Upper lobe of right lung (tissue), 1 donor: ENCODE measurements at regions not wholly inside any gene's neighbourhood (a gene's known extent, or its start where the extent isn't known, plus 50 kb on each side); places are given as distances from the start of the nearest gene placed in this dataset.

ENCODE experiments used
- ATAC-seq: fragments of 200-7000 bp; cut with Tn5 transposase; one replicate; pipeline ENCODE4 v1.9.1; 2020; ENCODE audit warnings: mild to moderate bottlenecking, moderate library complexity
- DNase-seq: peaks from one replicate; pipeline ENCODE4 v3.0.0-alpha.2; 2020
- H3K27ac ChIP-seq: fragments of 200-600 bp; one replicate; pipeline ENCODE4 v1.8.0; 2022
- H3K27me3 ChIP-seq: fragments of 200-600 bp; one replicate; pipeline ENCODE4 v1.8.0; 2022; ENCODE audit warnings: mild to moderate bottlenecking
- H3K36me3 ChIP-seq: fragments of 200-600 bp; one replicate; pipeline ENCODE4 v1.8.0; 2022
- H3K4me1 ChIP-seq: fragments of 200-600 bp; one replicate; pipeline ENCODE4 v1.8.0; 2022
- H3K4me3 ChIP-seq: fragments of 200-600 bp; one replicate; pipeline ENCODE4 v1.8.0; 2022; ENCODE audit warnings: mild to moderate bottlenecking
- H3K9me3 ChIP-seq: fragments of 200-600 bp; one replicate; pipeline ENCODE4 v1.8.0; 2022
- CTCF ChIP-seq: fragments of 200-600 bp; IDR thresholded peaks from one replicate; pipeline ENCODE4 v1.8.0; 2022; ENCODE audit warnings: antibody characterized with exemption
- intact Hi-C: fragments of 100-400 bp; cut with DNase I; formaldehyde crosslinking; loops from one replicate; pipeline ENCODE4 v1.11.0; 2022
- donor health status: DM: no; HTN: yes; CAD: no; lungs with severe emphysema.

- Histone ChIP-seq H3K27me3 (peaks cover 3% of the 10 kb centered on the region), H3K36me3 (no peaks in the 10 kb centered on the region), H3K27ac (no peak overlapping the region), H3K9me3 (no peaks in the 10 kb centered on the region), H3K4me3 (no peak overlapping the region), H3K4me1 (no peaks in the 10 kb centered on the region)
- DNase-seq (no peak), ATAC-seq (no peak)
- intact Hi-C loops: no loop called here
- no peak for TF ChIP-seq CTCF
Measured at GRCh38 chr1:29515170-29515955, 279.0 kb downstream of the PTPRU start.

GRCh38 chr1:29514361-29515169 lies 278.2 kb downstream of the PTPRU start:
- TF ChIP-seq CTCF: no peak
- DNase-seq (no peak), ATAC-seq (no peak)
- Histone ChIP-seq H3K9me3 (no peaks in the 10 kb centered on the region), H3K27me3 (peaks cover 3% of the 10 kb centered on the region), H3K4me3 (no peak overlapping the region), H3K36me3 (no peaks in the 10 kb centered on the region), H3K4me1 (no peaks in the 10 kb centered on the region), H3K27ac (no peak overlapping the region)
- intact Hi-C loops: no loop called here

- H3K27me3 ChIP-seq: peaks cover 3% of the 10 kb centered on the region
- no peak overlapping the region for H3K4me3 ChIP-seq
- no peaks in the 10 kb centered on the region for H3K4me1 ChIP-seq
- peak; percentile 31 for TF ChIP-seq CTCF
- H3K36me3 ChIP-seq: no peaks in the 10 kb centered on the region
- no peaks in the 10 kb centered on the region for H3K9me3 ChIP-seq
- DNase-seq (no peak), ATAC-seq (peak; percentile 92)
- no peak overlapping the region for H3K27ac ChIP-seq
- intact Hi-C loops: no loop called here
Measured at GRCh38 chr1:29513357-29513756, 277.0 kb downstream of the PTPRU start.

- no peak for ATAC-seq
- Histone ChIP-seq H3K36me3 (no peaks in the 10 kb centered on the region), H3K9me3 (no peaks in the 10 kb centered on the region), H3K4me3 (no peak overlapping the region), H3K27me3 (no peaks in the 10 kb centered on the region), H3K4me1 (no peaks in the 10 kb centered on the region), H3K27ac (no peak overlapping the region)
- TF ChIP-seq CTCF: no peak
- intact Hi-C loops: no loop called here
- no peak for DNase-seq
Measured at GRCh38 chr1:29511436-29511835, 275.1 kb downstream of the PTPRU start.

GRCh38 chr1:29508458-29509107 lies 272.3 kb downstream of the PTPRU start:
- H3K4me3 ChIP-seq: no peak overlapping the region
- H3K9me3 ChIP-seq: no peaks in the 10 kb centered on the region
- H3K4me1 ChIP-seq: no peaks in the 10 kb centered on the region
- intact Hi-C loops: no loop called here
- no peak for DNase-seq
- no peaks in the 10 kb centered on the region for H3K36me3 ChIP-seq
- no peak overlapping the region for H3K27ac ChIP-seq
- peaks cover 7% of the 10 kb centered on the region for H3K27me3 ChIP-seq
- ATAC-seq: no peak
- TF ChIP-seq CTCF: no peak
